OCI-LY1 (cell line): ENCODE measurements at regions not wholly inside any gene's neighbourhood (a gene's known extent, or its start where the extent isn't known, plus 50 kb on each side); places are given as distances from the start of the nearest gene placed in this dataset.

Experiments
- EZH2 ChIP-seq: fragments of 200-600 bp; sonication (generic), shearing (Covaris generic); IDR thresholded peaks from 2 replicates; pipeline ENCODE4 v1.8.0; 2017; ENCODE audit warnings: borderline replicate concordance, mixed run types, mild to moderate bottlenecking, antibody characterized with exemption, low read length, moderate library complexity, mixed read lengths
- TF ChIP-seq, protein P1 (sequence below): fragments of 200-600 bp; sonication (generic), shearing (Covaris generic); IDR thresholded peaks from 2 replicates; pipeline ENCODE4 v1.5.1; 2017; ENCODE audit warnings: mild to moderate bottlenecking, antibody characterized with exemption, low read length, moderate library complexity, mixed read lengths

- TF ChIP-seq, protein P1, sequence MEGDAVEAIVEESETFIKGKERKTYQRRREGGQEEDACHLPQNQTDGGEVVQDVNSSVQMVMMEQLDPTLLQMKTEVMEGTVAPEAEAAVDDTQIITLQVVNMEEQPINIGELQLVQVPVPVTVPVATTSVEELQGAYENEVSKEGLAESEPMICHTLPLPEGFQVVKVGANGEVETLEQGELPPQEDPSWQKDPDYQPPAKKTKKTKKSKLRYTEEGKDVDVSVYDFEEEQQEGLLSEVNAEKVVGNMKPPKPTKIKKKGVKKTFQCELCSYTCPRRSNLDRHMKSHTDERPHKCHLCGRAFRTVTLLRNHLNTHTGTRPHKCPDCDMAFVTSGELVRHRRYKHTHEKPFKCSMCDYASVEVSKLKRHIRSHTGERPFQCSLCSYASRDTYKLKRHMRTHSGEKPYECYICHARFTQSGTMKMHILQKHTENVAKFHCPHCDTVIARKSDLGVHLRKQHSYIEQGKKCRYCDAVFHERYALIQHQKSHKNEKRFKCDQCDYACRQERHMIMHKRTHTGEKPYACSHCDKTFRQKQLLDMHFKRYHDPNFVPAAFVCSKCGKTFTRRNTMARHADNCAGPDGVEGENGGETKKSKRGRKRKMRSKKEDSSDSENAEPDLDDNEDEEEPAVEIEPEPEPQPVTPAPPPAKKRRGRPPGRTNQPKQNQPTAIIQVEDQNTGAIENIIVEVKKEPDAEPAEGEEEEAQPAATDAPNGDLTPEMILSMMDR = no peak
- no peak for TF ChIP-seq EZH2
These were observed 735.5 kb downstream of the KCNA4 start for GRCh38 chr11:29281271-29281777.
